GM20431 (cell line): ENCODE measurements at regions not wholly inside any gene's neighbourhood (a gene's known extent, or its start where the extent isn't known, plus 50 kb on each side); places are given as distances from the start of the nearest gene placed in this dataset.
"Not testable (repeated sequence)": the region's sequence is repeated elsewhere in the genome, so short reads cannot be mapped to it uniquely, and the experiment has no call there.

ENCODE experiments used
- in situ Hi-C: fragments of 300-500 bp; cut with MseI, MboI; formaldehyde crosslinking; loops from one replicate; pipeline ENCODE4 v1.15.0; 2020; ENCODE audit warnings: low sequenced_read_pairs; ENCODE audit not compliant: unreplicated experiment

- in situ Hi-C loops: no loop called here
Measured at GRCh38 chr4:24181005-24181404, 291.2 kb upstream of the PPARGC1A start.

GRCh38 chr4:24180586-24180985 lies 290.7 kb upstream of the PPARGC1A start:
- in situ Hi-C loops: no loop called here

GRCh38 chr4:24179201-24179840 lies 289.5 kb upstream of the PPARGC1A start:
- in situ Hi-C loops: no loop called here

DNA sequence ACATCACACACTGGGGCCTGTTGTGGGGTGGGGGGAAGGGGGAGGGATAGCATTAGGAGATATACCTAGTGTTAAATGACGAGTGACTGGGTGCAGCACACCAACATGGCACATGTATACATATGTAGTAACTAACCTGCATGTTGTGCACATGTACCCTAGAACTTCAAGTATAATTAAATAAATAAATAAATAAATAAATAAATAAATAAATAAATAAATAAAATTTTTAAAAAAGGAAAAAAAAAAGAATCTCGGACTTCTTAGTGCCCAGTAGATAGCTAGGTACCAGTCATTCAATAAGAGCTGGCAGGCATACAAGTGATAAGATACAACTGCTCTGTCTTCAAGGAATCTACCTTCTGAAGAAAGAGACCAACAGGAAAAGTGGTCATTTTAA lies 287.6 kb upstream of the PPARGC1A start:
- in situ Hi-C loops: not testable (repeated sequence)

- in situ Hi-C loops: no loop called here
Measured at GRCh38 chr4:24175707-24176106, 285.9 kb upstream of the PPARGC1A start.

DNA sequence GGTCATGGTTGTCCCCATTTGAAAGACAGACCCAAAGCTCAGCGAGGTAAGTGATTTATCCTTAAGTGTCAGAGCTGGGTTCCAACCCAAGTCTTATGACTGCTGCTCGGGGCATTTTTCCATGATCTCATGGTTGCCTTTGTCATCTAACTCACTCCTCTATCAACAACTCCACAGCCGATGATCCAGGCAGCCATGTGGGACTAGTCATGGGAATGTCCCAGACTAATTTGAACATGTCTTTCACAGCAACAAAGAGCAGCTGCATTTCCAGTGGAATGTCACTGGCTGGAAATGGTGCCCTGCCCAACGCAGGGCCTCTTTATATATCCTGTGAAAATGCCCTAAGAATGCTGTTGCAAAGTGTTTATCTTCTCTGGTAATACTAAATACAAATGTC lies 284.8 kb upstream of the PPARGC1A start:
- in situ Hi-C loops: no loop called here

- in situ Hi-C loops: no loop called here
Measured at GRCh38 chr4:24172406-24172805, 282.6 kb upstream of the PPARGC1A start.

DNA sequence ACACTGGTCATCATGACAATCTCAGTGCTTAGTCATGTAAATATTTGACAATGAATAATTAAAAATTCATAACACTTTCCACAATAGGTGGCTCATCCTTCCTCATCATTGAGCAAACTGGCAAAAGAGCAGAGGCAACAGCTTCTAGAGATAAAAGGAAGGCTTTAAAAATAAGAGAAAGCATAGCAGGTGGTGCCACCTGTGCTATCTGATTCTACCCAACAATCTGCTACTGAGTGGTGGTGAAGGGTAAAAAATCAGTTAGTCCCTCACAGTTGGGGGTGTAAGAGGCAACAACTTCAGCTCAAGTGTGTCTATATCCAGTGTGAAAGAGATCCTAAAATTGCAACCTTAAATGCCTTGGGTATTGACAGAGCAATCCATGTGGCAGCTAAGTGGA lies 280.1 kb upstream of the PPARGC1A start:
- in situ Hi-C loops: no loop called here

GRCh38 chr4:24168658-24169057 lies 278.8 kb upstream of the PPARGC1A start:
- in situ Hi-C loops: no loop called here

- in situ Hi-C loops: no loop called here
Measured at GRCh38 chr4:24166501-24166900, 276.7 kb upstream of the PPARGC1A start.

DNA sequence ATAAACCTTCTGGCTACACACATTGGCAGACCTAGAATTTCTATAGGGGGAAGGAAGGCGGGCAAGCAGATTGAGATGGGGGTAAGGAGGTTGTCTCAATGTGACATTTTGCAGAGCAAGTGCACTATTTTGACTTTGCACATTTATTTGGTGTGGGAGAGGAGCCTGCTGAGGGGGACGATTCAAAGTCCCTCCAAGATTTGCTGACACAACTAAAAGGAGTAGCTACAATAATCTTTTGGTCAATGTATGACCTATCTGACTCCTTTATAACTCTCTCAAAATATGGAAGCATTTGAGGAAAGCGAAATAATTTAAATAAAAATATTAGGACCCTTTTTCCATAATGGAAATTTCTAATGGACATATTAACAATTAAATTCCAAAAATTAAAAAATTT lies 274.9 kb upstream of the PPARGC1A start:
- in situ Hi-C loops: no loop called here

GRCh38 chr4:24164054-24164693 lies 274.3 kb upstream of the PPARGC1A start:
- in situ Hi-C loops: no loop called here

DNA sequence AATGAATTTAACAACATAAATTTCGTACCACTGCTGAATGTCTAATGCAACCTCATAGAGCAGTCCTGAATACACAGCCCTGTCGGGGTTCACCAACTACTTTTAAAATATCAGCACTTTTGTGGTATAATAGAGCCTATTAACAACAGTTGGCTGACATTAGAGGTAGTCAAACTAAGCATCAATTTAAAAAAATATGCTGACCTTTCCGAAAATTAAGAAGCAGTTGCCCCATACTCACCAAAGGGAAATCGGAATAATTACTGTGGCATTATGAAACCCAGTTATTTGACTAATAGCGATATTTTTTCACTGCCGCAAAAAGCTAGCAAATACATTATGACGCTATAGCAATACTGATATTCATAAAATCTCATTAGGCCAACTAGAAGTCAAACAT lies 273.5 kb upstream of the PPARGC1A start:
- in situ Hi-C loops: no loop called here

DNA sequence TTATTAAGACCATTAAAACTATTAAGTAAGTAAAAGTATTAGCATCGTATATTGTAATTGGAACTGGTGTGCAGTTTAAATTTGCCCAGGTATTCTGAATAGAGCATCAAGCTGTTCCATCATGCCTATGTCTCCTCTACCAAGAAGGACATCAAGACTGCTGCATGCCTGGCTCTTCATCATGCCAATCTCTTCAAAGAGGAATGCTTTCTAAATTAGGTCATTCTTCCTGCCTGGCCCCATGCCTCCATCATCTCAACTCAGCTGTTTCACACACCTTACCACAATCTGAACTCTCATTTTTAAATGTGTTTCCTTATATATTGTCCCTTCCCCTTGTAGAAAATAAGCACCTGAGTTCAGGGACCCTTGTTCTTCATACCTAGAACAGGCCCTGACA lies 270.5 kb upstream of the PPARGC1A start:
- in situ Hi-C loops: no loop called here

DNA sequence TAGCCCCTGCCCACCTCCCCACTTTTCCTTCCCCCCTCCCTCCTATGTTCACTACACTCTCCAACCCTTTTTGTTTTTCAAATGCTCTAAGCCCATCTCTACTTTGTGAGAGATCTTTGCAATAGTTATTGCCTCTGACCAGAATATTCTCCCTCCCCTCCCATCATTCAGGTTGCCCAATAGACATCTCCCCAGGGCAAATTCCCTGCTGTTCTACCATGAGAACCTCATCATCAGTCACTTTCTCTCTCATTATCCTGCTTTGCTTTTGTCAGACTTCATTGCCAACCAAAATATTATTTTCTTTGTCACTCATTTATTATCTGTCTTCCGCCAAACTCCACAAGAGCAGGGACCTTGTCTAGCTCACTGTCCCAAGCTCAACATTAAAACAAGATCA lies 268.2 kb upstream of the PPARGC1A start:
- in situ Hi-C loops: no loop called here

GRCh38 chr4:24150034-24150433 lies 260.2 kb upstream of the PPARGC1A start:
- in situ Hi-C loops: no loop called here

DNA sequence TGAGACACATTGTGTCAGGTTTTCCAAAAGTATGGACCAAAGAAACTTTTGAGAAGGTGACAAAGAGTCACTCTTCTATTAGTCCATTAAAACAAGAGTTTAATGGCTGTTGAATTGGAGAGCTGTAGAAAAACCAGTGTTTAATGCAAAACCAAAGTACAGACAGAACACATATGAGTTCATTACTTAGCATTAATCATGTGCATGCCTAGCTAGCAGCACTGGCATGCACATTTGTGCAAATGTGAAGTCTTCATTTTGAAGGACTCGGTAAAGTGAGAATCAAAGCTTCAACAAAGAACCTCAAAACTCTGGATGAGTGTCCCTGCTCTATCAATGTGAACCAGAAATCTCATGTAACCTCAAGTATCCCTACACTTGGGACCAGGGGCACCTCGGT lies 256.3 kb upstream of the PPARGC1A start:
- in situ Hi-C loops: no loop called here

DNA sequence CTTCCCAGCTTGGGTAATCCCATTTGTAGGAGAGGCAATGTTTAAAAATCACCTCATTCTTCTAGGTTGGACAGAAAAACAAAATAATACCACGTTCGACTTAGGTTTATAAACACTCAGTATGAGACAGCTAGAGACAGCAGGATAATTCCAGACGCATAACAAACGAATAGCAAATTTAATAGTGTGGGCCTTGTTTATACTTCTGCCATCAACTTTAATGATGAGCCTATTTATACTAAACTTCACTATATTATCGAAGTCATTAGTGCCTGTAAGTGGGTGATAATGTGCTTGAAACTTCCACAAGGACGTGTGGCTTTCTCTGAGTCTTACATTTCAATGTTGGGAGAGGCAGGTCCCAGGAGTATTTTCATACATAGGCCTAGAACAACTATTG lies 255.7 kb upstream of the PPARGC1A start:
- in situ Hi-C loops: no loop called here

DNA sequence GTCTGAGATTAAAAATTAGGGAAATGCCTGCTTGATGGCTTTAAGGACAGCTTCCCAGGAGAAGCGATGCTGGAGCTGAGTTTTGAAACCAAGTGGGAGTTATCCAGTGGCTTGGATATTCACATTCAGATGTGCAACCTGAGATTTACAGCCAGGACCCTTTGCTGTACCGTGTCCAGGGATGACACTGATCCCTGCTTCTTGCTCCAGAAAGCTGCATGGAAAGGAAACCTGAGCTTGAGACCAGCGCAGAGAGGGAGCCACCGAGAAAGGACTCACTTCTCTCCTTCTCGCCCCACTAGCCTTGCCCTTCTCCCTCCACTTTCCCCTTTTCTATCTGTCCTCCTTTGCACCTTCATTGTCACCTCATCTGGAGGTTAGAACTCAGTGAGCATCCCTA lies 254.5 kb upstream of the PPARGC1A start:
- in situ Hi-C loops: no loop called here

GRCh38 chr4:24143741-24144140 lies 253.9 kb upstream of the PPARGC1A start:
- in situ Hi-C loops: no loop called here

DNA sequence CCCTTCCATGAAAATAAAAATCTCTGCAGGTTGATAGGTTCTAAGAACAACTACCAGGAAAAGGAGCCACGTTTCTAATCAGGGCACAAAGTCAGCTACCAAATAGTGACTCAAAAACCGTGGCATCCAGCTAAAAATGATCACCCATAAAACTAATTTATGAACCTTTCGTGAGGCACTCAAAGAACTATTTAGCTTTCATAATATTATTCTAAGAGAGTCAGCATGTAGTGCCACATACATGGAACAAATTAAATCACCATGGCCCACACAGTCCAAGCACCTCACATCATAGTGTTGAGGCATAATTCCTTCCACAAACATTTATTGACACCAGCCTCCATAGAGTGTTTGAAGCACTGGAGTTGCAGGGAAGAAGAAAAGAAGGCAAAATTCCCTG lies 252.0 kb upstream of the PPARGC1A start:
- in situ Hi-C loops: no loop called here

DNA sequence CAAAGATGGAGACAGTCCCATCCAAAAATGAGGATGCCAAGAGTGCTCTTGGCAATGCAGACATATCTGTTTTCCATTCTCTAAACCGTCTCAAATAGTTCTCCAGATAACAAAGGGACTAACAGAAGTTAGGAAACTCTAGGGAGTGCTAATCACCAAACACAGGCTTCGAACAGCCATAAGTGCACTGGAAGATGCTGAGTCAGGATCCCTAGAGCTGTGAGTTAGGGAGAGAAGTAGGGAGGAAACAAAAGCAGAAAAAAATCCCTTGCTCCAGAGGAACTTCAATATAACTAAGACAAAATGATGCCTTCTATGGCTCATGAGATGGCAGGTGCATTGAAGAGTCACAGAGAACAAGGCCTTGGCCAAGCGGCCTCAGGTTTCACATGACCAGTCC lies 251.0 kb upstream of the PPARGC1A start:
- in situ Hi-C loops: no loop called here
